CD4-positive, alpha-beta memory T cell (primary cell): ENCODE measurements at regions not wholly inside any gene's neighbourhood (a gene's known extent, or its start where the extent isn't known, plus 50 kb on each side); places are given as distances from the start of the nearest gene placed in this dataset.

ENCODE experiments used
- CTCF ChIA-PET: fragments of 350-600 bp; sonication (Branson Sonifier 250); formaldehyde crosslinking; loops from one replicate; lab custom pipeline; 2021; ENCODE audit warnings: inconsistent platforms; ENCODE audit not compliant: partially characterized antibody; lab: Charles Lee
- POLR2A ChIA-PET: fragments of 350-600 bp; sonication (Branson Sonifier 250); formaldehyde crosslinking; loops from one replicate; lab custom pipeline; 2021; ENCODE audit not compliant: partially characterized antibody; lab: Charles Lee
- DNase-seq, 5 donors: peaks; one replicate each; pipeline versions ENCODE4 v3.0.0 to v3.0.0-alpha.2; 2020 to 2022; ENCODE audit warnings: mixed read lengths in 1 of 5
- H3K27ac ChIP-seq: one replicate; pipeline ENCODE4 v1.7.0; 2013; ENCODE audit warnings: low read depth, low read length
- H3K27me3 ChIP-seq: 2 replicates; pipeline ENCODE4 v1.7.0; 2013; ENCODE audit warnings: mild to moderate bottlenecking, low read length, moderate library complexity; ENCODE audit not compliant: insufficient read depth
- H3K36me3 ChIP-seq: 2 replicates; pipeline ENCODE4 v1.7.0; 2013; ENCODE audit warnings: mild to moderate bottlenecking, low read length, moderate library complexity; ENCODE audit not compliant: insufficient read depth
- H3K4me1 ChIP-seq: 2 replicates; pipeline ENCODE4 v1.7.0; 2013; ENCODE audit warnings: mild to moderate bottlenecking, low read length, moderate library complexity; ENCODE audit not compliant: insufficient read depth
- H3K4me3 ChIP-seq, 2 donors: one replicate each; pipeline ENCODE4 v1.7.0; 2013; ENCODE audit warnings: low read length in 2 of 2, mild to moderate bottlenecking in 1 of 2
- H3K9me3 ChIP-seq, 2 donors: one replicate each; pipeline ENCODE4 v1.7.0; 2013; ENCODE audit warnings: low read length in 2 of 2, control low read depth in 1 of 2; ENCODE audit not compliant: control insufficient read depth in 1 of 2
- H3K27ac Mint-ChIP-seq, 7 donors: one replicate each; pipeline ENCODE4 v1.8.0; 2020 to 2021; ENCODE audit warnings: mixed read lengths in 7 of 7, mild to moderate bottlenecking in 6 of 7, inconsistent platforms in 3 of 7, moderate library complexity in 3 of 7
- H3K27me3 Mint-ChIP-seq, 2 donors: one replicate each; pipeline ENCODE4 v1.8.0; 2020 to 2021; ENCODE audit warnings: mixed read lengths in 2 of 2
- H3K36me3 Mint-ChIP-seq, 2 donors: one replicate each; pipeline ENCODE4 v1.8.0; 2020 to 2021; ENCODE audit warnings: mixed read lengths in 2 of 2, inconsistent platforms in 1 of 2, mild to moderate bottlenecking in 1 of 2
- H3K4me1 Mint-ChIP-seq, 4 donors: one replicate each; pipeline ENCODE4 v1.8.0; 2020 to 2021; ENCODE audit warnings: mixed read lengths in 4 of 4, mild to moderate bottlenecking in 1 of 4
- H3K4me3 Mint-ChIP-seq, 8 donors: one replicate each; pipeline ENCODE4 v1.8.0; 2020 to 2021; ENCODE audit warnings: mixed read lengths in 8 of 8, mild to moderate bottlenecking in 7 of 8, moderate library complexity in 6 of 8, inconsistent platforms in 3 of 8
- H3K9me3 Mint-ChIP-seq, 8 donors: one replicate each; pipeline ENCODE4 v1.8.0; 2020 to 2021; ENCODE audit warnings: mixed read lengths in 8 of 8, mild to moderate bottlenecking in 5 of 8, inconsistent platforms in 3 of 8, moderate library complexity in 1 of 8
- intact Hi-C: fragments of 100-400 bp; cut with micrococcal nuclease; formaldehyde crosslinking; loops from one replicate; pipeline ENCODE4 v1.15.1; 2023

GRCh38 chr6:139800837-139801236 is 426.4 kb upstream of the CITED2 start:
- Histone ChIP-seq H3K4me3 (no peak overlapping the region), H3K9me3 (no peaks in the 10 kb centered on the region), H3K4me1 (no peaks in the 10 kb centered on the region), H3K27ac (no peak overlapping the region), H3K27me3 (no peaks in the 10 kb centered on the region), H3K36me3 (no peaks in the 10 kb centered on the region)
- Mint-ChIP-seq H3K4me1 (no peaks in the 10 kb centered on the region), H3K27ac (no peak overlapping the region), H3K36me3 (no peaks in the 10 kb centered on the region), H3K9me3 (peaks cover 0 to 4% (median 3%) of the 10 kb centered on the region in 8 donors), H3K4me3 (no peak overlapping the region), H3K27me3 (peaks cover 0 to 8% of the 10 kb centered on the region in 2 donors)
- DNase-seq: no peak
- intact Hi-C loops: no loop called here
- POLR2A ChIA-PET: no interaction called here
- CTCF ChIA-PET: no interaction called here

GRCh38 chr6:139790527-139790926 is 416.1 kb upstream of the CITED2 start:
- ChIA-PET CTCF (interaction anchor here (0.6 kb wide), 1 partner anchor 81 kb away, joined by 4 read pairs; no protein-coding TSS in a partner anchor), POLR2A (no interaction called here)
- H3K27me3 ChIP-seq: no peaks in the 10 kb centered on the region
- no peaks in the 10 kb centered on the region for H3K36me3 ChIP-seq
- H3K36me3 Mint-ChIP-seq: no peaks in the 10 kb centered on the region
- no peak overlapping the region for H3K4me3 ChIP-seq
- no peak overlapping the region for H3K27ac Mint-ChIP-seq
- no peaks in the 10 kb centered on the region for H3K9me3 ChIP-seq
- no peak overlapping the region for H3K27ac ChIP-seq
- DNase-seq: no peak
- no peaks in the 10 kb centered on the region for H3K4me1 ChIP-seq
- H3K4me3 Mint-ChIP-seq: no peak overlapping the region
- peaks cover 3 to 4% of the 10 kb centered on the region in 2 donors for H3K27me3 Mint-ChIP-seq
- intact Hi-C loops: no loop called here
- no peaks in the 10 kb centered on the region for H3K4me1 Mint-ChIP-seq
- H3K9me3 Mint-ChIP-seq: peaks cover 0 to 12% (median 7%) of the 10 kb centered on the region in 8 donors

GRCh38 chr6:139784222-139784769 is 409.8 kb upstream of the CITED2 start:
- H3K4me3 Mint-ChIP-seq: no peak overlapping the region
- H3K27ac Mint-ChIP-seq: no peak overlapping the region
- ChIA-PET POLR2A (no interaction called here), CTCF (no interaction called here)
- H3K4me1 Mint-ChIP-seq: no peaks in the 10 kb centered on the region
- no peaks in the 10 kb centered on the region for H3K9me3 ChIP-seq
- H3K36me3 ChIP-seq: no peaks in the 10 kb centered on the region
- H3K4me3 ChIP-seq: no peak overlapping the region
- H3K27me3 Mint-ChIP-seq: no peaks in the 10 kb centered on the region
- H3K4me1 ChIP-seq: no peaks in the 10 kb centered on the region
- peaks cover 0 to 22% (median 12%) of the 10 kb centered on the region in 8 donors for H3K9me3 Mint-ChIP-seq
- no peak for DNase-seq
- H3K27me3 ChIP-seq: no peaks in the 10 kb centered on the region
- H3K36me3 Mint-ChIP-seq: no peaks in the 10 kb centered on the region
- no peak overlapping the region for H3K27ac ChIP-seq
- intact Hi-C loops: no loop called here

DNA sequence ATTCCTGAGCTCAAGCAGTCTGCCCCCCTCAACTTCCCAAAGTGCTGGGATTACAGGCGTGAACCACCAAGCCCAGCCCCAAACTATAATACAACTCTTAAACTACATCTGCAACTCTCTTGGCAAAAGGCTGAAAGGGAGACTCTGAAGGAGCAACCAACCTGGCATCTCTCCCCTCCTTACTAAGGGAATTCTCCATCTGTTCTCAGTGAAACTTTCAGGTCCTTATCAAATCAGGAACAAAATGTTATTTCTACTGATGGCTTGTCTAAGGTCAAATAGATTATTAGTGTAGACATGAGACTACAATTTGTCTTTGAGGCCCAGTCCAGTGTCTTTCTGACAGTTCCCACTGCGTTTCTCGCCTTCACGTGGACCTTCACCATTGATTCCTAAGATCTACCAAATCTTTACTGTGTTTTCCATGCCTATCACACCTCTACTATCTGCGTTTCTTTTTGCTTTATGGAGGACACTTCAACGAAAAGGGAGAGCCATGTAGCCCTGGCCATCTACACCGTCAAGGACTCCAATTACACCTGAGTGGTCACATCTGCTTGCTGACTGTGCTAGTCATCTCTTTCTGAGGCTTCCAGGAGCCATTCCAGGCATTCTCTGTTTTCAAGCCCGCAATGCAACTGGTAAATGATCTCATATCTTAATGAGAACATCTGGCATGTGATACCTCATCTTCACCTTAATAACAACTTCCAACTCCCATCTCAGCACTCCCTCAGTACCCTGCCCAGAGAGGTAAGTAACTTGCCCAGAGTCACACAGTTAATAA is 405.7 kb upstream of the CITED2 start:
- ChIA-PET POLR2A (no interaction called here), CTCF (interaction anchor here (1.0 to 1.8 kb wide), 2 partner anchors 13 to 407 kb away, joined by 3 to 4 read pairs; no protein-coding TSS in a partner anchor)
- intact Hi-C loops: no loop called here
- Mint-ChIP-seq H3K27ac (no peak overlapping the region), H3K36me3 (no peaks in the 10 kb centered on the region), H3K4me1 (no peaks in the 10 kb centered on the region), H3K4me3 (no peak overlapping the region), H3K9me3 (peaks cover 0 to 9% (median 6%) of the 10 kb centered on the region in 8 donors), H3K27me3 (peaks cover 0 to under 1% of the 10 kb centered on the region in 2 donors)
- Histone ChIP-seq H3K27me3 (no peaks in the 10 kb centered on the region), H3K36me3 (no peaks in the 10 kb centered on the region), H3K4me3 (no peak overlapping the region), H3K9me3 (no peaks in the 10 kb centered on the region), H3K4me1 (no peaks in the 10 kb centered on the region), H3K27ac (no peak overlapping the region)
- DNase-seq: no peak

DNA sequence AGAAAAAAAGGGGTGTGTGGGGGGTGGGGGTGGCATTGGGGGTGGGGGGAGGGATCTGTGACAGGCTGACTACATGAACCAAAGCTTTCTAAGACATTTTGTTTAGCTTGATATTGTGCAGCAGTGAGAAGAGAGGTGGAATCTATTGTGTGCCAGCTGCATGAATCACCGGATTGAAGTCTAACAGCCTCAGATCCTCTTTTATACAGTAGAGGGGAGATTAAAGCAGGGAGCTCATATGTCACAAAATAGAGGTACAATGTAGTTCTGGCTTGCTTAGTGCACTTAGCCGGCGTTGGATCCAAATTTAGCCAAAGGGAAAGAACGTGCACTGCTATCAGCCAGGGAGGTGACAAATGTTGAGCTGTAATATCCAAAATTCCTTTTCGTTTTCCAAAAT is 404.2 kb upstream of the CITED2 start:
- H3K4me3 Mint-ChIP-seq: no peak overlapping the region

GRCh38 chr6:139778106-139778505 is 403.7 kb upstream of the CITED2 start:
- Histone ChIP-seq H3K4me1 (no peaks in the 10 kb centered on the region), H3K27me3 (no peaks in the 10 kb centered on the region), H3K36me3 (no peaks in the 10 kb centered on the region), H3K27ac (no peak overlapping the region), H3K9me3 (no peaks in the 10 kb centered on the region), H3K4me3 (no peak overlapping the region)
- Mint-ChIP-seq H3K4me1 (no peaks in the 10 kb centered on the region), H3K36me3 (no peaks in the 10 kb centered on the region), H3K9me3 (no peaks in the 10 kb centered on the region), H3K27me3 (peaks cover 0 to 3% of the 10 kb centered on the region in 2 donors), H3K4me3 (no peak overlapping the region), H3K27ac (no peak overlapping the region)
- ChIA-PET CTCF (interaction anchor here (0.5 to 1.8 kb wide), 2 partner anchors 10 to 345 kb away, joined by 3 to 4 read pairs; no protein-coding TSS in a partner anchor), POLR2A (no interaction called here)
- DNase-seq: no peak
- intact Hi-C loops: no loop called here

More for the DNA sequence above, 404.2 kb upstream of the CITED2 start:
- ChIA-PET CTCF (interaction anchor here (1.0 to 1.8 kb wide), 2 partner anchors 11 to 406 kb away, joined by 3 to 4 read pairs; no protein-coding TSS in a partner anchor), POLR2A (no interaction called here)
- Mint-ChIP-seq H3K27ac (no peak overlapping the region), H3K27me3 (peaks cover 0 to 3% of the 10 kb centered on the region in 2 donors), H3K9me3 (no peaks in the 10 kb centered on the region), H3K4me1 (no peaks in the 10 kb centered on the region), H3K36me3 (no peaks in the 10 kb centered on the region)
- Histone ChIP-seq H3K36me3 (no peaks in the 10 kb centered on the region), H3K9me3 (no peaks in the 10 kb centered on the region), H3K27me3 (no peaks in the 10 kb centered on the region), H3K4me1 (no peaks in the 10 kb centered on the region), H3K4me3 (no peak overlapping the region), H3K27ac (no peak overlapping the region)
- DNase-seq: no peak
- intact Hi-C loops: no loop called here

GRCh38 chr6:139777202-139777970 is 402.9 kb upstream of the CITED2 start:
- Mint-ChIP-seq H3K4me3 (no peak overlapping the region), H3K36me3 (no peaks in the 10 kb centered on the region), H3K27me3 (peaks cover 0 to 3% of the 10 kb centered on the region in 2 donors), H3K27ac (peak overlapping the region in 1 of 7 donors; percentile 8), H3K9me3 (no peaks in the 10 kb centered on the region), H3K4me1 (no peaks in the 10 kb centered on the region)
- CTCF ChIA-PET: no interaction called here
- Histone ChIP-seq H3K36me3 (no peaks in the 10 kb centered on the region), H3K27me3 (no peaks in the 10 kb centered on the region), H3K4me3 (no peak overlapping the region), H3K9me3 (no peaks in the 10 kb centered on the region), H3K27ac (no peak overlapping the region), H3K4me1 (no peaks in the 10 kb centered on the region)
- no peak for DNase-seq
- intact Hi-C loops: no loop called here
- POLR2A ChIA-PET: no interaction called here
